ENCODE measurements at regions not wholly inside any gene's neighbourhood (a gene's known extent, or its start where the extent isn't known, plus 50 kb on each side); places are given as distances from the start of the nearest gene placed in this dataset.

DNA sequence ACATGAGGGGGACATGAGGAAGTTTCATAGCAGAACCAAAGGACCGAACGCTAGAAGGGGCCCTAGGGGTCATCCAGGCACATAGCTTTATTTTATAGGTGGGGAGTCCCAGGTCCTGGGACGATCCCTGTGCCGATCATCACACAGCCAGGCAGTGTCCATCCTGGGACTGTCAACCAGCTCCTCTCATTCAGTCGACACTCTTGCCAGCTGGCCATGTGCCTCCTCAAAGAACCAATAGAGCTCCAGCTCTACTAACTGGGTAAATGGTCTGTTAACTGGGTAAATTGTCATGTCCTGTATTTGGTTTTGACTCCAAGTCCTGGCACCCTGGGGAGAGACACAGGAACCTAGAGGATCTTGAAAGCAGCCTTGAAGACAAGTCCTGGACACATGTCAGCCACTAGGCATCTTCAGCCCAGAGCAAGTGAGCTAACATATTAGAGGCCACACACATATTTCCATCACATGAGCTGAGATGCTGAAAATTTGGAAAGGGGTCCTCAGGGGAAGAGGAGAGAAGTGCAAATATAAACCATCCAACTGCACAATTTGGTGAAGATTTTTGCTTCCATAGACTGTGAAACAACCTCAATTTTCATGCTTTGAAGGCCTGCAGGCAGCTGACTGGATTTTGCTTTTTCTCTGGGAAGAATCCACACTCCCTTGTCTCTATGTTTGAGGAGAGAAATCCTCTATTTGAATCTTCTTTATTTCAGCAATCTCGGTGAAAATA lies 361.1 kb upstream of the SLC14A2 start:
- FAIRE-seq: no peak
- DNase-seq (ENCODE audit: extremely low spot score, insufficient read length, low read depth): no peak

DNA sequence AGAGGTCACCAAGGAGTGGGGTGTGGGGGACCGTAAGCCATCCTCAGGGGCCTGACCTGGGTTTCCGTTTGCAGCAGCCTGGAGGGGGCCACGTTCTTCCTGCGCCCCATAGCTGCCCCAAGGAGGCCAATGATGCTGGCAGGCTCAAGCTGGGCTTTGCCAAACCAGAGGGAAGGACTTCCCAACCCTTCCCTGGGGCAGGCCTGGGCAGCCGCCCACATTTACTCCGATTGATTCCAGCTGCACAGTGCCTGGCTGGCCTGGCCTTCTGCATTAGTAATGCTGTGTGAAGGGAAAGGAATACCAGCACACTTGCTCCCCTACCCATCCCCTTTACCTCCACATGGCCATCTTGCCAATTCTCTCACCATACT lies 360.6 kb upstream of the SLC14A2 start:
- no peak for DNase-seq (ENCODE audit: extremely low spot score, insufficient read length, low read depth)

DNA sequence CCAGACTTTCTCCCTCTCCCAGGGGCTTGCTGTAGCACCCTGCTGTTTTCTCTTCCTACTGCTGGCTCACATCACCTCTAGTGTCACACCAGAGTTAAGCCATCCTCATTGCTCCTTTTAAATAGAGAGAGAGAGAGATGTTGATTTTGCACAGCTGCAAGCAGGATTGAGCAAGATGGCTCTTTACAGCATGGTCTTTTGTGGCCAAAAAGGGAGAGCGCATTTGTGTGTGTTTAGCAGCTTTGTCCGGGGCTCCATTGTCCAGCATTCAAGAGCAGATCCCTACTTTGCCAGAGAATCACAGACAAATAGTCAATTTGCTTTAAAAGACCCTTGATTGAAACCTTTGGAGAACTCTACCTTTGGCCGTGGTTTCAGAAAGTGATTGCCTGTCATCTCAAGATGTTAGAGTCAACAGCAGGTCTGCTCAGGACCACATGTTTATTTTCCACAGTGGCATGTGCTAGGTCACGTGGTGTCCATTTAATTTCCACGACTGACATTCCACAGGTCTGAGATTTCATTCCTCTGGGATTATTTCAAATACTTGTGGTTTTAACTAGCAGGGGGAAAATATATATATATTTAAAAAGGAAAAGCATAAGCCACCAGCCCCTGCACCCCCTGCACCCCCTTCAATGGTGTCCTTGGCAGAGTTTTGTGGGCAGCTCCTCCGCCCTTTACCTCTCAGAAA lies 359.9 kb upstream of the SLC14A2 start:
- no peak for DNase-seq (ENCODE audit: extremely low spot score, insufficient read length, low read depth)
- no peak for FAIRE-seq

More for the DNA sequence above, 360.6 kb upstream of the SLC14A2 start:
- no peak for FAIRE-seq

DNA sequence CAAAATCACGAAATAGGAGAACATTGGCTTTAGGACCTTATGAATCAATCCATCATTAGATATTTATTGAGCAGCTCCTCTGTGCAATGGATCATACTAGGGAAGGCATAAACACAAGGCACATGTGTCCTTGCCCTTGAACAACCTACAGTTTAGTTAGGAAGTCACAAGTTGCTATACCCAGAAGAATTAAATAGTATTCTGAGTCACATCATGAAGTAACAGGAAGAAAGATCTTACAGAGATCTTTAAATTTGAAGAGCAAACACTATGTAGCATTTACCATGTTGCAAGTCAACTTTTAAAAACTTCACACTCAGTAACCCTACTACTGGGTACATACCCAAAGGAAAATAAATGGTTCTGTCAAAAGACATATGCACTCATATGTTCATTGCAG lies 355.2 kb upstream of the SLC14A2 start:
- FAIRE-seq (no peak), DNase-seq (ENCODE audit: extremely low spot score, insufficient read length, low read depth) (no peak)

DNA sequence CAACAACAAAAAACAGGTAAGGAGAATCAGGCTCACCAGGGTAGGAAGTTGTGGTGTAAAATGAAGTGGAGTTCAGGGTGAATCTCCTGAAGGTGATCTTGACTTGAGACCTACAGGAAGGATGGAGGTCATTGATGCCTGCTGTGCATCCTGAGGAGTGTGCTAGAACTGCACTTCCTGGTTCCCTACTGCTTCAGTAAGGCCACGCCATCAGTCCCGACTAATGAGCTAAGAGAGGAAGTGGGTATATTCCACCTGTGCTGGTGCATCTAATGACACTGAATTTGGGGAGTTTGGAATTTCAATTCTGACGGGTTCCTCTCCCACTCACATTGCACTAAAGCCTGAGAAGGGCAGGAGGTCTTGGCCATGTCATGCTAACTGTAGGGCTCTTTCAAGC lies 349.3 kb upstream of the SLC14A2 start:
- DNase-seq (ENCODE audit: extremely low spot score, insufficient read length, low read depth) (no peak), FAIRE-seq (no peak)

DNA sequence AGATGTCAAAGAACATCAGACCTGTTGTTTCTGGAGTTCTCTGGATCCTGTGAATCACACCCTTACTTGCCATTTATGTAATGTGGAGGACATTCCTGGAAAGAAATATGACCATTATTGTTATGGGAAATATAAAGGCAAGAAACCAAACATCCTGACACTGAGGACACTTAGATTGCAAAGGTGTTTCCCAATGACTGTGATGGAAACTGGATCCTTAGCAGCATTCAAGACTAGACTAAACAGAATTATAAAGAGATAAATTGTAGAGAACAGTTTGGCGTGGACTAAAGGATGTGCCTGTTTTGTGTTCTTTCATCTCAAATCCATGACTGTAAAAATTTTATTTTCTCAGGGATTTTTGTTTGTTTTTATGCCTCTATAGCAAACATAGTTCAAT lies 347.7 kb upstream of the SLC14A2 start:
- FAIRE-seq: no peak

DNA sequence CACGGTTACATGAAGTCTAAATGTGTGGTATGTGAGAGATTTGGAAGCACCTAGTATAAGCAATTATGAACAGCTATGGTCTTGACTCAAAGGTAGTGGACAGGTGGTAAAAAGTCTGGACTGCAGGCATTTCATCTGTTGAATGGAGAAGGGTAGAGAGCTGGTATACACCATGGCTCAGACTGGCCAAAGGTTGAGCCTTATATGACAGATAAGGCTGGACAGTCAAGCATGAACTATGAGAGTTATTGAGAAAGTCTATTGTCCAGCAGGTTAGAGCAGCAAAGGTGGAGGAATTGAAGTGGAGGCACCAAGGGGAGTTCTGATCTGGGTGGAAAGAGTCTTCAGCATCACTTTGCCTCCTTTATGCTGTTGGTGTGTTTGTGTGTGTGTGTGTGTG lies 346.7 kb upstream of the SLC14A2 start:
- DNase-seq (ENCODE audit: extremely low spot score, insufficient read length, low read depth) (no peak), FAIRE-seq (no peak)

More for the DNA sequence above, 347.7 kb upstream of the SLC14A2 start:
- no peak for DNase-seq (ENCODE audit: extremely low spot score, insufficient read length, low read depth)

DNA sequence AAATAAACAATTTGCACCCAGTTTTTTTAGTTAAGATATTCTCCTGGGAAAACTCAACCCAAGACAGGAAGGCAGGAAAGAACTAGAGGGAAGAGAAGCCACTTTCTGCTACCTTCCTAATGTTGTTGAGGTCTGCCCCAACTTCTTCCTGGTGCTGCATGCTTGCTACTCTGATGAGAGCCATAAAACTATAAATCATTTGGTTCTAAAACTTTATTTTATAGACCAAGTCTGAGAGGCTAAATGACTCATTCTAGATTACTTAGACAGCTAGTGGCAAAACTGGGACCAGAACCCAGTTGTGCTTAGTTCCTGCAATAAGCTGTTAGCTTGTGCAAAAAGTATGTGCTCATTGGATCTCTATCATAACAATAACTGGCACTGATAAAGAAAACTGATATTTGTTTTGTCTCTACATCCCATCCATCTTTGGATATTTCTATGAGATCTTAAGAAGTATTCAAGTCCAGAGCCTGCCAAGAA lies 344.9 kb upstream of the SLC14A2 start:
- FAIRE-seq (no peak), DNase-seq (ENCODE audit: extremely low spot score, insufficient read length, low read depth) (no peak)

DNA sequence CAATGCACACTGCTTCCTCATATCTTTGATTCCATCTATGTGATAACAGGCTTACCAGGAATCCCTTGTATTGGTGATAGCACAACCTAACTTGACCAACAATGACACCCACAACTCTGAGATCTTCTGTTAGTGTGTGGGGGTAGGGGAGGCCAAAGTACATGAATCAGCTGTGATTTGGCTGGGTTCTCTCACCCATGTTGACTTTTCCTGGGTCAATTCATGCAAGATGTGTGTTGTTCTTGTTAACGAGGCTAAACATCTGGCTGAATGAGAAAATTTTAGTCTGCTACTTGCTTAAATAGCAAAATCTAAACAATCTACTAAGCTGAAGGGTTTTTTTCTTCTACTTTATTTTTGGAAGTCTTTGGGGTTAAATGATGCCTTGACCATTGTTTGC lies 341.2 kb upstream of the SLC14A2 start:
- DNase-seq (ENCODE audit: extremely low spot score, insufficient read length, low read depth) (no peak), FAIRE-seq (no peak)

DNA sequence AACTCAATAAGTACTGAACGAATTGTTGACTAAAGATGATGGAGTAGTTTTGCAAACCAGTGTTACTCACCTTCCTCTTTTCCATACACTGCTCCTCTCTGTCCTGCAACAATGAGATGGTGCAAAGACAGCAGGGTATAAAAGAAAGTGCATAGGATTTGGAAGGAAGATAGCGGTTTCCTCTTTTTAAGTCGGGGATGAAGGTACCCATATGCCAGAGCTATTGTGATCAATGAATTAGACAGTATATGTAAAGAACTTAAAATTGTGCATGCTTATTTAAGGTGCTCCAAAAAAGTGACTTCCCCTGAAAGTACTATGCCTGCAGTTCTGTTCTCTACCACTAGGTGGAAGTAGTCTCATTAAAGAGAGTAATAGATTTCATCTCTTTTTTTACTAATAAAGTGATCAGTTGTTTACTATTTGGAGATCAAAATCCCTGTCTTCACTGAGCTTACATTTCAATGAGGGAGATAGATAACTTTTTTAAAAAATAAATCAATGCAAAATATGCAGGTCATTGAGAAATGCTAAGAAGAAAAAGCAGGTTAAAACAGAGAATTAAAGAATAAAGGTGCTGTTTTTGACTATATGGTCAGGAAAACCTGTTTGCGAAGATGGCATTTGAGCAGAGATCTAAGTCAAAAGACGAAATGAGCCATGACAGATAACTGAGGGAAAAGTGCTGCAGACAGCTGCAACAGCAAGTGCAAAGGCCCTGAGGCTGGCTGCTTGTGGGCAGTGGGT lies 339.7 kb upstream of the SLC14A2 start:
- no peak for DNase-seq (ENCODE audit: extremely low spot score, insufficient read length, low read depth)
- FAIRE-seq: peak; percentile 70

DNA sequence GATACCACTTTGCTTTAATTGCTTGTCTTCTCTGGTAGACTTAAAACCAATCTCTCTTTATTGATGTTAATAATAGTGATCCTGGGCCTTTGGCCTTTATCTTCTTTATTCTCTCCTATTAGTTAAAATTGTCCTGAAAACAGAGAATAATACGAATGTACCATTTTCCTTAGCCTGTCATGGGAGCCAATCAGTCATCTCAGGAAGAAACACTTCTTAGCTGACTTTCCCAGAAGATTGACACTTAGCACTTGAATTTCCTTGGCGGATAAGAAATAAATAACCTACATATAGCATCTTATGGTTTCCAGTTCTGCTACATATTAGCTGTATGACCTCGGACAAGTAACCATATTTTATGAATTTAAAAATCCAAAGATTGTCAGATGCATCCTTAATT lies 338.4 kb upstream of the SLC14A2 start:
- FAIRE-seq (no peak), DNase-seq (ENCODE audit: extremely low spot score, insufficient read length, low read depth) (no peak)

DNA sequence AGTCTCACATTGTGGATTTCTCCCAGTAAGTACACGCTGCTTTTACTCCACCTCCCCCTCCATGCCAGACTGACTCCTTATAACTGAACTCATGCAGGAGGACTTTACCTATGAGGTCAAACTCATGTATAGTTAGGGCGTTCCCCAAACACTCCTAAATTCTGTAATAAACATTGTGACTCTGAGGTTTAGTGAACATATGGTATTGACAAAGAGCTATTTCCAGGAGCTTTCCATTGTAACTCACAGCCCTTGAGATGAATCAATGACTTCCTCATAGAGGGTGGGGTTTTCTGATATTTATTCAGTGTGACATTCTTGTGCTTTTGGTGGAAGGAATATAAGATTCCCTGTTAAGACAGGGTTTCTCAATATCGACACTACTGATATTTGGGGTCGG lies 337.4 kb upstream of the SLC14A2 start:
- FAIRE-seq (no peak), DNase-seq (ENCODE audit: extremely low spot score, insufficient read length, low read depth) (no peak)

DNA sequence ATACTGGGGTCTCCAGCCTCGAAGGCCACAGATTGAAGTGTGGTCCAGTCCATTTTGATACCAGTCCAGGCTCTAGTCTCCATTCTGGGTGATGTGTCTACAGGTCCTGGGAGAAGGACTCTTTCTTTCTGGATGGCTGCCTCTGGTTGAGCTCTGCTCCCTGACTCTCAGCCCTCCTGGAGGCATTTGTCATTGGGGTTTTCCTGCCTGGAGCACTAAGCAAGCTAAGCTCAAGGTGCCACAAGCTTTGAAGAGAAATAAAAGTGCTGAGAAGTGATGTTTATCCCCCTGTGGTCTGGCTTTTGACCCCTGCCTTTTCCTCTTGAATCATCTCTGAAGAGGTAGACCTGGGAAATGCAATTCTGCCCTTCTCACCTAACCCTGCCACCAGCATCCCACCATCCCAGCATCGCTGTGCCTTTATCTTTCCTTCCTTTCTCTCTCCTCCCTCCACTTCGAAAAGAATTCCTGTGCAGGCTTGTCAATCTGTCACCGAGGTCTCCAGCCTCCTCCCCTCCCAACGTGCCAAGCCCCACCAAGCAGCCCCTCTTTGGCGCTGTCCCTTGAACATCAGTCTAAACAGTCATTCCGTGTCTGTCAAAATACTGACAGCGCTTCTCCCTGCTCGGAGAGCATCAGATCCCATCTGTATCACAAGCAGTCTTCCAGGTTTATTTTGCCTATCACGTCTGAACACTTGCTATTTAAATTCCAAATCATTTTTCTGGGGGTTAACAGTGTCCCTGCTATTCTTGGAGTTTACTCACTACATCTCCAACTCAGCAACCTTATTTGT lies 334.6 kb upstream of the SLC14A2 start:
- FAIRE-seq (no peak), DNase-seq (ENCODE audit: extremely low spot score, insufficient read length, low read depth) (no peak)

DNA sequence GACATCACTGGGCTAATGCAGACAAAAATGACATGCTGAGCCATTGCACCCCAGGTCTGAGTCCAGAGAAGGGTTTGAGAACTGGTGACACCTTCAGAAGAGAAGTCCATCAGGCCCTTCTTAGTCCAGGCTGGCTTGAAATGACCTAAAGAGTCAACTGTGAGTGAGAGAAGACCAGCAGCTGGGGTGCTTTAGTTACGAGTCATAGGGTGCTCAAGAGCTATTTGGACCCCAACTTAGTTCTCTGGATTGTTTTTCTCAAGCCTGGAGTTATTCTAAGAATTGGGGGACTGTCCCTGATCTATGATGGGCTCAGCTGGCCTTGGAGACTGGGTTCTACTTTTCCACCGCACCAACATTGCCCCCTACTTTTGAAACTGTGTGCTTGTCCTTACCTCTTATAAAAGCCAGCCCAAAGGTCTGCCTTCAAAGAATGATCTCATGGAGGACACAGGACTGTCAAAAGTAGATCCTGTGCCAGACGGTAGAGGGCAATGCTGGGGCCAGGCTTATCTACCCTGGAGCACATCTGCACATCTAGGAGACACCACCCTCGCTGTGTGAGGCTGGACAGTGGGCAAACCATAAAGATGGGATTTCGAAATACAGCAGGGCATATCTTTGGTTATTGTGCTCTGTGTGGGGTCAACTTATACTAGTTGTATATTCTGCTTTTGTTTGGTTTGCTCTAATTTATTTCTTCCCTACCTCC lies 333.0 kb upstream of the SLC14A2 start:
- no peak for DNase-seq (ENCODE audit: extremely low spot score, insufficient read length, low read depth)
- no peak for FAIRE-seq

DNA sequence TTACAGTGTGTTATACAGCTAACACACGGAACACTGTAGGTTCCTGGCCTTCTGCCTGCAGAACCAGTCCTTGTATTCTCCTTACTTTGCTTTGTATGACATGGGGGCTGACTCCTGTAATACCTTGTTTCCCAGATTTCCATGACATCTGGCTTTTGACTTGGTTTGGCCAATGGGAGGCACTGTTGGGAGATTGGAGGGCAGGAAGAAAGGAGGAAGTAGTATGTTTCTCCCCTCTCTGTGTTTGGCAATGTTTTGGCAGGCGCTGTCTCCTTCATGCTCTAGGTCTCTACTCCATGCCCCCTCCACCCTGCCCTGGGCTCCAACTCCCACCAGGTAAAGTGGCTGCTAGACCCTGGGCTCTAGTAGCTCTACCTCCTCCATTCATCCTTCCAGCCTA lies 331.1 kb upstream of the SLC14A2 start:
- DNase-seq (ENCODE audit: extremely low spot score, insufficient read length, low read depth) (no peak), FAIRE-seq (no peak)

DNA sequence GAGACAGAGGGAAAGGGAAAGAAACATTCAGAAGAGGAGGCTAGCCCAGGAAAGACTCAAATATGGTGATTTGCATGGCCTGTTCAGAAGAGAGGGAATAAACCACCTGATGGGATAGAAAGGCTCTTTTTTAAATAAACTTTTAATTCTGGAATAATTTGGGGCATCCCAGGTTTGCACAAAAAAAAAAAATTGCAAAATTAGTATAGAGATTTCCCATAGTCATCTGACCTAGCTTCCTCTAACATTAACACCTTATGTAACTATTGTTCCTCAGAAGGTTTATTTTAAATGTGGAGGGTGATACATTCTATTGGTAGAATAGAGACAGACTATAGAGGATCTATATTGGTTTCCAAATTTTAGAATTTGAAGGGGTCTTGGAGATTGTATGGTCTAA lies 330.4 kb upstream of the SLC14A2 start:
- no peak for DNase-seq (ENCODE audit: extremely low spot score, insufficient read length, low read depth)
- FAIRE-seq: no peak

DNA sequence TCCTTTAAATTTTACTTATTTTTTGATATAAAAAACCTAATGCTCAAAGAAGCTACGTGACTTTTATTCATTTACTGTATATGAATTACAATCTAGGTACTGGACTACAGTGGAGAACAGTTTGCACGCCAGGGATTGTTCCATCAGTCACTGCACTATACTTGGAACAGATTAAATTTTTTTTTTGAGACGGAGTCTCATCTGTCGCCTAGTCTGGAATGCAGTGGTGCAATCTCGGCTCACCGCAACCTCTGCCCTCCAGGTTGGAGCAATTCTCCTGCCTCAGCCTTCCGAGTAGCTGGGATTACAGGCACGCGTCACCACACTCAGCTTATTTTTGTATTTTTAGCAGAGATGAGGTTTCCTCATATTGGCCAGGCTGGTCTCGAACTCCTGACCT lies 330.0 kb upstream of the SLC14A2 start:
- no peak for DNase-seq (ENCODE audit: extremely low spot score, insufficient read length, low read depth)
- no peak for FAIRE-seq

DNA sequence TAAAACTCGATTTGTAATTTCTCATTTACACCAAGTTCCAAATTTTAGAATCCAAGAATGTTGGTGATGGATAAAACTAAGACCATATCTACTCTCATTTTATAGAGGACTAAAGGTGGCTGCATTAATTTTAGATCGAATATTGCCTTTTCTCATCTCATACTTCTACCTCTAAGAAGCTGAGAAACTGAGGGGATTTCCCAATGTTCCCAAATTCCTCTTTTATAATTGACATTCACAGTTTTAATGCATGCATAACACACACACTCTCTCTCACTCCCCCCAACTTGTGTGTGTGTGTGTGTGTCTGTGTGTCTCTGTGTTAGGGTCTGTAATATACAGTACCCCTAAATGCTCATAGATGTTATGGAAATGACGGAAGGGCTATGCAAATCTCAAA lies 328.8 kb upstream of the SLC14A2 start:
- DNase-seq (ENCODE audit: extremely low spot score, insufficient read length, low read depth): no peak
- FAIRE-seq: no peak

DNA sequence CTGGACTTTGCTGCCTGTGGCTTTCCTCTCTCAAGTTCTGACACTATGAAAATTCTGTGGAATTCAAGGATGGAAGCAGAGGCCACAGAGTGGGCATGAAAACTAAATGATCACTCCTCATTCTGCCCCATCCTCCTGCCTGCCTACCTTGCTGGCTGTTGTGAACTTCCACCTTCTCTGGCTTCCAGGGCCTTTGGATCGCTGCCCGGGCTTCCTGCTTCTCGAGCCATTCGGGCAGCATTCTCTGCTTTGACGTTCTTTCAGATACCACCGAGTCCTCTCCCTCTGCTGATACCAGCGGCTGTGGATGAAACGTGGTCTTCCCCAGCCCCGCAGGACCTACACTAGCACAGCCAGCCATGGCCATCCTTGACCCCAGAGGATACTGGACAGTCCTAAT lies 327.7 kb upstream of the SLC14A2 start:
- DNase-seq (ENCODE audit: extremely low spot score, insufficient read length, low read depth) (no peak), FAIRE-seq (no peak)

DNA sequence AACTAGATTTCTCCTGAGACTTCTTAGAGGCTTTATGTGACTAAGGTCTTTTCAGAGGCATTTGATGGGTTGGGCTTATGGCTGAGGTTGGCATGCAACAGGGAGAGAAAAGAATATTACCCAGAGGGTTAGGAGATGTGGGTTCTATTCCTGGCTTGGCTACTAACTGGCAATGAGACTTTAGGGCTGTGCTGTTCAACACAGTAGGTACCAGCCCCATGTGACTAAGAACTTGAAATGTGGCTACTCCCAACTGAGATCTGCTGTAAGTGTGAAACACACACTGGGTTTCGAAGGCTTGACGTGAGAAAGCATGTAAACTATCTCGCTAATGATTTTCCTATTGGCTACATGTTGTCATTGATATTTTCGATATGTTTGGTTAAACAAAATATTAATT lies 324.9 kb upstream of the SLC14A2 start:
- no peak for FAIRE-seq
- DNase-seq (ENCODE audit: extremely low spot score, insufficient read length, low read depth): no peak
